ENCODE measurements at regions not wholly inside any gene's neighbourhood (a gene's known extent, or its start where the extent isn't known, plus 50 kb on each side); places are given as distances from the start of the nearest gene placed in this dataset.
"Not testable (repeated sequence)": the region's sequence is repeated elsewhere in the genome, so short reads cannot be mapped to it uniquely, and the experiment has no call there.

- no peak for DNase-seq (ENCODE audit: low read depth)
Measured at GRCh38 chr3:193905541-193906396, 230.2 kb upstream of the HES1 start.

GRCh38 chr3:193906849-193907410 lies 229.0 kb upstream of the HES1 start:
- no peak for DNase-seq (ENCODE audit: low read depth)

- DNase-seq (ENCODE audit: low read depth), result no peak
Measured at GRCh38 chr3:193908181-193908744, 227.7 kb upstream of the HES1 start.

- no peak for DNase-seq (ENCODE audit: low read depth)
Measured at GRCh38 chr3:193909387-193909786, 226.6 kb upstream of the HES1 start.

GRCh38 chr3:193910310-193910709 lies 225.6 kb upstream of the HES1 start:
- DNase-seq (ENCODE audit: low read depth), result no peak

- DNase-seq (ENCODE audit: low read depth), result no peak
Measured at GRCh38 chr3:193910886-193911738, 224.8 kb upstream of the HES1 start.

GRCh38 chr3:193911784-193912340 lies 224.1 kb upstream of the HES1 start:
- no peak for DNase-seq (ENCODE audit: low read depth)

- DNase-seq (ENCODE audit: low read depth), result no peak
Measured at GRCh38 chr3:193912621-193913178, 223.2 kb upstream of the HES1 start.

GRCh38 chr3:193914602-193915001 lies 221.3 kb upstream of the HES1 start:
- DNase-seq (ENCODE audit: low read depth), result no peak

GRCh38 chr3:193915099-193915498 lies 220.8 kb upstream of the HES1 start:
- no peak for DNase-seq (ENCODE audit: low read depth)

GRCh38 chr3:193915613-193916012 lies 220.3 kb upstream of the HES1 start:
- no peak for DNase-seq (ENCODE audit: low read depth)

- no peak for DNase-seq (ENCODE audit: low read depth)
Measured at GRCh38 chr3:193917158-193917557, 218.8 kb upstream of the HES1 start.

GRCh38 chr3:193921465-193921864 lies 214.5 kb upstream of the HES1 start:
- DNase-seq (ENCODE audit: low read depth), result no peak

- no peak for DNase-seq (ENCODE audit: low read depth)
Measured at GRCh38 chr3:193922034-193922774, 213.7 kb upstream of the HES1 start.

- DNase-seq (ENCODE audit: low read depth), result not testable (repeated sequence)
Measured at GRCh38 chr3:193923958-193924357, 212.0 kb upstream of the HES1 start.

- not testable (repeated sequence) for DNase-seq (ENCODE audit: low read depth)
Measured at GRCh38 chr3:193926071-193926470, 209.9 kb upstream of the HES1 start.

- not testable (repeated sequence) for DNase-seq (ENCODE audit: low read depth)
Measured at GRCh38 chr3:193927413-193928206, 208.3 kb upstream of the HES1 start.

GRCh38 chr3:193928354-193929209 lies 207.4 kb upstream of the HES1 start:
- no peak for DNase-seq (ENCODE audit: low read depth)

GRCh38 chr3:193929373-193929772 lies 206.6 kb upstream of the HES1 start:
- no peak for DNase-seq (ENCODE audit: low read depth)

All from stimulated activated CD8-positive, alpha-beta memory T cell treated with anti-CD3 and anti-CD28 coated beads, Interleukin-15, amount 100 ng/mL, for 1 hour (primary cell).